Limb (tissue), 2 donors: ENCODE measurements at regions not wholly inside any gene's neighbourhood (a gene's known extent, or its start where the extent isn't known, plus 50 kb on each side); places are given as distances from the start of the nearest gene placed in this dataset.
"Not testable (repeated sequence)": the region's sequence is repeated elsewhere in the genome, so short reads cannot be mapped to it uniquely, and the experiment has no call there.

Experiments
- DNase-seq, 2 donors: peaks; one replicate each; pipeline ENCODE4 v3.0.0-alpha.2; 2016; ENCODE audit errors: extremely low spot score in 2 of 2

- no peak for DNase-seq
Measured at GRCh38 chr1:233722212-233722979, 108.5 kb downstream of the KCNK1 start.

- DNase-seq: no peak
Measured at GRCh38 chr1:233723387-233723786, 109.5 kb downstream of the KCNK1 start.

GRCh38 chr1:233724131-233724631 lies 110.3 kb downstream of the KCNK1 start:
- not testable (repeated sequence) for DNase-seq

GRCh38 chr1:233725423-233725822 lies 111.5 kb downstream of the KCNK1 start:
- DNase-seq: no peak

- DNase-seq: no peak
Measured at GRCh38 chr1:233728721-233729120, 114.8 kb downstream of the KCNK1 start.

- no peak for DNase-seq
Measured at GRCh38 chr1:233730380-233730779, 116.5 kb downstream of the KCNK1 start.

- no peak for DNase-seq
Measured at GRCh38 chr1:233730809-233731208, 116.9 kb downstream of the KCNK1 start.

- no peak for DNase-seq
Measured at GRCh38 chr1:233732206-233732605, 118.3 kb downstream of the KCNK1 start.

GRCh38 chr1:233734456-233734855 lies 120.5 kb downstream of the KCNK1 start:
- DNase-seq: no peak

- DNase-seq: no peak
Measured at GRCh38 chr1:233735331-233735730, 121.4 kb downstream of the KCNK1 start.

GRCh38 chr1:233735847-233736246 lies 121.9 kb downstream of the KCNK1 start:
- DNase-seq: no peak

- DNase-seq: no peak
Measured at GRCh38 chr1:233737341-233737740, 123.4 kb downstream of the KCNK1 start.

GRCh38 chr1:233738396-233738795 lies 124.5 kb downstream of the KCNK1 start:
- DNase-seq: no peak

- DNase-seq: no peak
Measured at GRCh38 chr1:233738850-233739249, 124.9 kb downstream of the KCNK1 start.

GRCh38 chr1:233744779-233745513 lies 131.0 kb downstream of the KCNK1 start:
- no peak for DNase-seq

GRCh38 chr1:233750139-233750538 lies 136.2 kb downstream of the KCNK1 start:
- no peak for DNase-seq

GRCh38 chr1:233759665-233760064 lies 144.8 kb upstream of the SLC35F3 start:
- no peak for DNase-seq

GRCh38 chr1:233764304-233764703 lies 140.2 kb upstream of the SLC35F3 start:
- not testable (repeated sequence) for DNase-seq

- no peak for DNase-seq
Measured at GRCh38 chr1:233777566-233777965, 126.9 kb upstream of the SLC35F3 start.

- DNase-seq: no peak
Measured at GRCh38 chr1:233780049-233780448, 124.4 kb upstream of the SLC35F3 start.

GRCh38 chr1:233782937-233783586 lies 121.4 kb upstream of the SLC35F3 start:
- DNase-seq: no peak

- no peak for DNase-seq
Measured at GRCh38 chr1:233787599-233787998, 116.9 kb upstream of the SLC35F3 start.
